HPDE6-E6E7 (cell line): ENCODE measurements at regions not wholly inside any gene's neighbourhood (a gene's known extent, or its start where the extent isn't known, plus 50 kb on each side); places are given as distances from the start of the nearest gene placed in this dataset.

Source experiments
- DNase-seq: peaks from one replicate; pipeline ENCODE4 v3.0.0; 2011; ENCODE audit warnings: missing footprints; ENCODE audit errors: extremely low spot score

- DNase-seq = no peak
These were observed 93.4 kb downstream of the ABHD5 start for GRCh38 chr3:43783987-43784639.

DNA sequence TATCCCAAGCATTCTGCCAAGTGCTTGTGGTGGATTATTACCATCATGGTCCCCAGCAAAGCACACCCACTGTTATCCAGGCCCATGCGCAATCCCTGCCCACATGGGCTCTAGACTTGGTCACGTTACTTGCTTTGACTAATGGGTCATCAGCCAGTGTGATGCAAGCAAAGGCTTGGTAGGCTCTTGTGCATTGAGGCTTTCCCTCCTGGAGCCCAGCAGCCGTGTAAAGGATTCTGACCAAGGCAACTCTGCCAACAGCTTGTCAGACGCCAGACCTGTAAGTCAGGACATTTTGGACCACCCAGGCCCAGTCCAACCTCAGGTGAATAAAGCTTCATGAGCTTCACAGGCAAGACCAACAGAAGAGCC lies 93.9 kb downstream of the ABHD5 start:
- DNase-seq = no peak

DNA sequence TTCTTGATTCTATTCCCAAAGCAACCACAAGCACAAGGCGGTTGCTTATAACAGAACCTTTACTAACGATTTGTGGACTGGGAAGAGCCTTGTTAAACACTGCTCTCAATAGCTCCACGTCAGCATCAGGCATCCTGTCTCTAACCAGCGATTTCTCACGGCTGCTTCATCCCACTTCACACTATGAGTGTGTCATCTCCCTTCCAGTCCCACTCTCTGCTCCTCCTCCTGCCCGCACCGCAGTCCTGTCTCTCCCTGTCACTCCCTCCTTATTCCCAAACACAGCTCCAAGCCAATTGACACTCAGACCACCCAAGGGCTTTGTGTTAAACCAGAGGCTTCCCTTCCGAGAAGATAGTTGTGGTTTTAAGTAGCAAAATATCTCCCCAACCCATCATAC lies 94.8 kb downstream of the ABHD5 start:
- no peak for DNase-seq

DNA sequence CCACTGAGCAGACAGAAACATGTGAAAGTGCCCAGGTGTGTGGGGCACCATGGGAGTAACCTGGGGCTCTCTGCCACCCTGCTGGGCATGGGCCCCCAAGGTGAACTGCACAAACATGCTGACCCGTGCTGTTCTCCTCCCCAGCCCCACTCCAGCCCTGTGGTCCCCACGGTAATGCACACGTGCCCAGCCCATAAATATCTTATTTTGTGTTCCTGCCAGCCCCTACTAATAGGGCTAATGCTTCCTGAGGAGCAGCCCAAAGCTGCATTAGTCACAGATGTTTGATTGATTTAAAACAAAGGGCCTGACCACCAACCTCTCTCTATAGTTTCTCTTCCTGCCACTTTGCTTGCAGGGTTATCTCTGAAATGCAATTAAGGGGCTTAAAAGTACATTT lies 95.4 kb downstream of the ABHD5 start:
- DNase-seq = no peak

DNA sequence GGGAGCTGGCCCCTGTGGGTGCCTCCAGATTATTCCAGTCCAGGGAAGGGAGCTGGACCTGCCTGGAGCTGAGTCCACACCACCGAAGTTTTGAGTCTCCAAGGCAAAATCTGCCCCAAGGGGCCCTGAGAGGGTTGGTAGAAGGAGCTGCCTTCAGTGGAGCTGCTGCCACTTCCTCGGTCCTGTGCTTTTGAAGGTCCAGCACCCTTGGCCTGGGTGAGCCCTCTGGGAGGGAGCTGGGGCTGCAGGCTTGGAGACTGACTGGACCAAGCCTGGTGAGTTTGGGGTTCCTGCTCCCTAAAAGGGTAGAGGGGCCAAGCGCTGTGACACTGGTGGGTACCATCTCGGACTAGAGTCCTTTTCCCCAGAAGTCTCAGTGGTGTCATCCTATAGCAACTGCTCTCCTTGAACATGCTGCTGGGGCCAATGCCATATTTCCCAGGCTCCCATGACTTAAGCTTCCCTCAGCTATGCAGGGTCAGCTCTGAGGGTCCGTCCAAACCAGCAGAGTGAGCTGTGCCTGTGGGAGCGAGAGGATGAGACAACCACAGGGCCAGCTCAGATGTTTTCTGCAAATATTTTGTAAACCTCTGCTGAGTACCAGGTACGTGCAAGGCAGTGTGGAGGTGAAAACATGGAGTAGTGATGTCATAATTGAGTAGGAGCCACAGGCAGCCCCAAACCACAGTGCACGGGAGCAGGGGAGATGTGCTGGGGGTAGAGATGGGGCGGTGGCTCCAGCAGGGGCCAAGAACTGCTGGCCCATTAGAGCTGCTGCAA lies 96.0 kb downstream of the ABHD5 start:
- no peak for DNase-seq

GRCh38 chr3:43787330-43787729 lies 96.6 kb downstream of the ABHD5 start:
- no peak for DNase-seq

GRCh38 chr3:43789028-43789427 lies 98.3 kb downstream of the ABHD5 start:
- DNase-seq = no peak

DNA sequence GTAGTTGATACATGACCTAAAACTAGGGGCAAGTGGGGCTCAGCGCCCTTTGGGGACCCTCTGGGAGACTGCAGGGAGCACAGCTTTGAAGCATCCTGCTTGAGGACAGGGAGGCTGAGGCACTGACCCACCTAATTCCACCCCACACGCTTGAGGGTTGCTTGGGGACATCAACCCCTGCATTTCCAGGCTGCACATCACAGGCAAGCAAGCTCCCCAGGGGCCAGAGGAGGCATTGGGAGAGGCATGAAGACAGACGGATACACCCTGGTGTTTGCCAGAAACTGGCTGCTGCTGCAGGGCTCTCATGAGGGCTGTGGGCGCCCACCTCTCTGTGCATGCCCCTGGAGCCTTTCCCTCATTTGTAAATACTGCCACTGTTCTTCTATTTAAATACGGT lies 99.3 kb downstream of the ABHD5 start:
- no peak for DNase-seq

- no peak for DNase-seq
These were observed 99.7 kb downstream of the ABHD5 start for GRCh38 chr3:43790476-43790875.

DNA sequence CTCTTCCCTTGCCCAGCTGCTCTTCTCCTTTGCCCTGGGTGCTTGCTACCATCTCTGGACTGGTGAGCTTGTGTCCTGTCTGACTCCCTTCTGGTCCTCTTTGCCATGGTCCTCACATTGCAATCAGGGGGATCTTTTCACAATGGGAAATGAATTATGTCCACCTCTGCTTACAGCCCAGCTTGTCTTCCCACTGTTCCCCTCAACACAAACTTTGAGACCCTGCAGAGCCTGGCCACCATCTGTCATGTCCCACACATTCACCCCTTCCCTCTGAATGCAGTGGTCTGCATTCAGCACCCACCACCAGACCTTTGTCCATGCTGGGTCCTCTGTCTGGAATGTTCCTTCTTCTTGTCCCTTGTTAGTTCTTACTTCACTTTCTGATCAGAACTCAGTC lies 100.5 kb downstream of the ABHD5 start:
- no peak for DNase-seq

DNA sequence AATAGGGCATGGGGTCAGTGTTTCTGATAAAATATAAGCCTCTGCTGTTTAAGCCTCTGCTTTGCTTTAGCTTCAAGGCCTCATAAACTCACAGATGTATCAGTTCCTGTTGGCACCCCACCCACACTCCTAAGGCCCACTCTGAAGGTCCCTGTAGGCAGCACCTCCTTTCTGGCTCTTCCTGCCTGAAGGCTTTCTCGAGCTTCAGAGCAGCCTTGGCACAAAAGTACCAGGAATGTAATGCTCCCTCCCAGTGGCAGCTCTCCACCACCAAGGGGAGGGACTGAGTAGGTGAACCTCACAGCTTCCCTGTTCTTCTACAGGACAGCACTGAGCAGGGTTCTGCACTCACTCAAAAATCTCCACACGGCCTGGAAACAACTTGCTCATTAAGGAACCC lies 102.2 kb downstream of the ABHD5 start:
- no peak for DNase-seq

- DNase-seq = no peak
These were observed 103.1 kb downstream of the ABHD5 start for GRCh38 chr3:43793648-43794372.

DNA sequence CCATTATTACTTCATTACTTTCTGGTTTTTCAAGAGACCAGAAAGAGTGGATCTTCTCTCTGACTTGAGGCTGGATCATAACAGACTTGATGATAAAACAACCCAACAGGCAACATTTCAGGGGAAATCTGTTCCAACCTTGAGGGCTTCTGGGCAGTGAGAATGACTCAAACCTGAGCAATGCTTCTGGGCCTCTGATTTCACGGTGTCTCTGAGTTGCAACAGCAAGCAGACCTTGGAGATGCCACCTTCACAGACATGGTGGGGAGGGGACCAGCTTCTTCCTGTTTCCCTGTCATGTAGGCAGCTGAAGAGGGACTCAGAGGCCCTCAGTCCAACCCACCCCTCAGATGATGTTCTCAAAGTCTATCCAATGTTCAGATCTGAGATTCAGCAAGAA lies 104.0 kb downstream of the ABHD5 start:
- DNase-seq = peak; percentile 11

GRCh38 chr3:43795491-43795890 lies 104.8 kb downstream of the ABHD5 start:
- no peak for DNase-seq

DNA sequence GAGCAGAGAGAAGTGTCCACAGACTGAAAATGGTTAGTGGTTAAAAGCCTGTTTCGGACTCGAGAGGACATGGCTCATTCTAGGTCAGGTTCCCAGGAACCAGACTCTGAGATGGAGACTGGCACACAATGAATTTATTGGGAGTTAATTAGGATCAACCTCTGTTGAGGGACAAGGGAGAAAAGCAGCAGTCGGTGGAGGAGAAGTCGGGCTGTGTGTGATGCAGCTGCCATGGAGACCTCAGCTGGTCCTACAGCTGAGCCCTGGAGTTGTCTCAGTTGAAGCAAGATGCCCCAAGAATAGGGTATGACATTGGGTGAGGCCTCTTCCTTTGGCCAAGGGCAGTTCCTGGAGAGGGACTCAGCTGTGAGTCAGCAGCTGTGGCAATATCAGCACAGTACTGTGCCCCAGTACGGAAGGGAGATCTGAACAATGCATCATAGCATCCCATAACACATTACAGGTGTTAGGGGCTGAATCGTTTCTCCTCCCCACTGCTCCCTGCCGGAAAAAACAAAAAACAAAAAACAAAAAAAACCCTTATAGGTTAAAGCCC lies 105.4 kb downstream of the ABHD5 start:
- DNase-seq = peak; percentile 14

DNA sequence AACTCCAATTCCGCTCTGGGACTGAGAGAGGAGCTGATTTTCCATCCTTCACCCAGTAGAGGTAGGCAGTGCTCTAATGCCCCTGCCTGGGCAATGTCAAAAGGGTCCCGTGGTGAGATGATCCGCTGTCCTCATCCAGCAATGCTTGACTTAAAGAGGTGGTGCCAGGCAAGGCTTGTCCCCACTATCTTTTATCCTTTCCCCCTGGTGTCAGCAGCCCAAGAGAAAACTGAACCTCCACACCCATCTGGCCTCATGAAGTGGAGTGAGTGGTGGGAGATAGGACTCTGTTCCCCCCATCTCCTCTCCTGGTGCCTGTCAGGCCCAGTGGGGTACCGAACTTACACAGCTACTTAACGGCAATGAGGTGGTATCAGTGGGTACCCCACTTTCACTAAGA lies 107.1 kb downstream of the ABHD5 start:
- no peak for DNase-seq

DNA sequence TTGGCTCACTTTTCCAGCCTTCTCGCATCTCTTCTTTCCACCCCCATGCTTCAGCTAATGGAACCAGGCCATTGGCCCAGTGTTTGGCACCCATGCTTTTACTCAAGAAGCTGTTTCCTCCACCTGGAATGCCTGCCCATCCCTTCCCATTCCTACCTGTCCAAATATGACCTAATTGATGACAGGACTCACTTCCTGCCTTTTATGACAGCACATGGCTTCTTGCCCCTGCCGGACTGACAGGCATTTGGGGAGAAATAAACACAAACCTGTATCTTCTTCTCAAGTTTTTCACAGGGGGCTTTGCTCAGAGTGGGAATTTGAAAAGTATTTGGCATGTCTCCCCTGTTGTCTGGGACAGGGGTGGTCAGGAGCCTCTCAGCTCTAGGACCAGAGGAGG lies 120.1 kb downstream of the ABHD5 start:
- DNase-seq = no peak

GRCh38 chr3:43814461-43814860 lies 123.7 kb downstream of the ABHD5 start:
- DNase-seq = no peak

DNA sequence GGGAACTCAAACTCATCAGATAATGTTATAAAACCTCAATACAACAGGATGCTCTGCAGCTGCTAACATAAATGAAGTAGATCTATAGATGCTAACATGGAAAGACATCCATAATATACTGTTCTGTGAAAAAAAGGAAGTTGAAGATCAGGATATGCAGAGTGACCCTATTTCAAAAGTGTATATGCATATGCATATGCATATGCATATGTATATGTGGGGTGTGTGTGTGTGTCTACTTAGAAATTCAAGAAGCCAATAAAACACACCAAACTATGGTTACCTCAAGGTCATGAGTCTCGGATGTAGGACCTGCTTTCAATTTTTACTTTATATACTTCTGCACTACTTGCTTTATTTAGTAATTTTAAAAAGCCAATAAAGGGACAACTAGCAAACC lies 125.6 kb downstream of the ABHD5 start:
- no peak for DNase-seq

- no peak for DNase-seq
These were observed 126.3 kb downstream of the ABHD5 start for GRCh38 chr3:43817064-43817463.

- DNase-seq = no peak
These were observed 127.1 kb downstream of the ABHD5 start for GRCh38 chr3:43817825-43818224.

DNA sequence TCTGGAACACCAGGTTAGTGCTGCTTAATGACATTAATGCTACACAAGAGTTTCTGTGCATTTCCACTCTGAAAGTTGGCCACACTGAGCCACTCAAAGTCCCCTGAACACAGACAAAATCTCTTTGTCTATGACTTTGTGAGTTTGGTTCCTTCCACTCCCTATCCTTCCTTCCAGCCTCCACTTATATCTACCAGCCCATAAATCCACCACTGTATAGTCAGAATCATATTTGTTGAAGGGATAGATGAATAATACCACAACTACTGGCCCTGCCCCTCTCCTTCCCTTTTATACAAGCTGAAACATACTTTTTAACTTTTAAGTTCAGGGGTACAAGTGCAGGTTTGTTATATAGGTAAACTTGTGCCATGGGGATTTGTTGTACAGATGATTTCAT lies 127.5 kb downstream of the ABHD5 start:
- no peak for DNase-seq
